ENCODE measurements at regions not wholly inside any gene's neighbourhood (a gene's known extent, or its start where the extent isn't known, plus 50 kb on each side); places are given as distances from the start of the nearest gene placed in this dataset.

DNA sequence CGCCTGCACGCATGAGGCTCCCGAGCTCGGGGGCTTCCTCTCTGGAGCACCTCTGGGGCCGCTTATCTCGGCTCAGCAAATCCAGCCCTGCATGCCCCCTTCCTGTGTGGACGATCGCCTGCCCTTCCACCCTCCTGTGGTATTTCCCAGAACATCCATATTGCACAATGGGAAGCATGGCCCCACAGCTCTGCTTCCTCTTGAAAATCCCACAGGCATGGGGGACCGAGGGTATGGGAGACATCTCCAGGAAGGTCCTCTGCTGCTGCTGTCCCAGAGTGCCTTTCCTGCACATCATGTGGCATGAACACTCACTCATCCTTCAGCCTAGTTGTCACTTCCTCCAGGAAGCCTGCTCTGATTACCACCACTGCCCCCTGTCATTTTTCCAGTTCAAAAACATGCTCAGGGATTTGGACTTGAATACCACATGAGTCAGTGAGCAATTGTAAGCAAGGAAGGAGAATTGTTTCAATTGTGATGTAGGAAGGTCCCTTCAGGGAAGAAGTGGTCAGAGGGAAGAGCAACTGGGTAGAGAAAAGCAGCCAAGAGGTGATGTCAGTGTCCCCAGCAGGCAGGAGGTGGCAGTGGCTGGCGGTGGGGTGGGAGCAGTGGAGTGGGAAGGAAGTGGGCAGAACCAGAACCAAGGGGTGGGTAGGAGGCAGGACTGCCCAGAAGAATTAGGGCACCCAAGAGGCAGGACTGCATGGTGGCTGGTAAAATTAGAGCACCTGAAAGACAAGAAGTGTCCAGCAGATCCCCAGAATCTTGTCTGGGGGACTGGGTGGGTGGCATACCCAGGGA, 67.5 kb upstream of the ZMIZ1 start:
- peak; percentile 39 for DNase-seq (ENCODE audit: low spot score)

- DNase-seq (ENCODE audit: low spot score), result no peak
Observed at GRCh38 chr10:79002336-79002735, 66.4 kb upstream of the ZMIZ1 start.

DNA sequence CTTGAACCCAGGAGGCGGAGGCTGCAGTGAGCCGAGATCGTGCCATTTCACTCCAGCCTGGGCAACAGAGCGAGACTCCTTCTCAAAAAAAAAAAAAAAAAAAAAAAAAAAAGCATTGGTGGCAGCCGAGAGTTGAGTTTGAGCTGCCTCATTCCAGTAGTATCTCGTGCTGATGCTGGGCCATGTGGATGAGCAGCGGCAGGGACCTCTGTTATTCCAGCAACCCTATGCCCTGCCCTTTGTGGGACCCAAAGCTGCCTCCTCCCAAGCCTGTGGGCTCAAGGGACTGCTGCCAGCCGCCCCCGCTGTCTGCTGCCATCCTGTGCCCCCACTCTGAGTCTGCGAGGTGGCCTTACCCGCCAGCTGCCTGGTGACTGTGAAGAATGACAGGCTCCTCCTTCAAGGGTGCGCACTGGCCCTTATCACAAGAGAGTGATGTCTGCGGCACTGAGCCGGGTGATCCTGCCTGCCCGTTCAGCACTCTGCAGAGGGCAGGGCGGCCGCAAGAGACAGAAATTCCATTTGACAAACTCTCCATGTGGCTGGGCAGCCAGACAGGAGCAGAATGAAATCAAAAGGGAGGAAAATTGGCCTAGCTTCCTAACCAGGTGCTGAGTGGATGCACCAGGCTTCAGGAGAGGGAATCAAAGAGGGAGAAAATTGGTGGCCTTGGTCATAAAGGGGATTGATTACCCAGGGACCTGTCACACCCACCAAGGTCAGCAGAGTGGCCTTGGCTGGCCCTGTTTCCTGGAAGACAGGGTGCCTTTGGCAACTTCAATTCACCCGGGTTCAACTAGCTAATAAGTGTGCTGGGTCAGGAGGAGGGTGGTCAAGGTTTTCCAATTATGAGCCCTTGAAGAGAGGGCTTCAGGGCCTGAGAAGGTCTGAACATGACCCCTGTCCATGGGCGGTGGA, 65.3 kb upstream of the ZMIZ1 start:
- DNase-seq (ENCODE audit: low spot score), result no peak

GRCh38 chr10:79004311-79004710, 64.5 kb upstream of the ZMIZ1 start:
- no peak for DNase-seq (ENCODE audit: low spot score)

- no peak for DNase-seq (ENCODE audit: low spot score)
Observed at GRCh38 chr10:79005126-79005810, 63.5 kb upstream of the ZMIZ1 start.

GRCh38 chr10:79007018-79007417, 61.7 kb upstream of the ZMIZ1 start:
- DNase-seq (ENCODE audit: low spot score), result no peak

- DNase-seq (ENCODE audit: low spot score), result no peak
Observed at GRCh38 chr10:79007421-79008319, 61.1 kb upstream of the ZMIZ1 start.

- DNase-seq (ENCODE audit: low spot score), result no peak
Observed at GRCh38 chr10:79009145-79009544, 59.6 kb upstream of the ZMIZ1 start.

DNA sequence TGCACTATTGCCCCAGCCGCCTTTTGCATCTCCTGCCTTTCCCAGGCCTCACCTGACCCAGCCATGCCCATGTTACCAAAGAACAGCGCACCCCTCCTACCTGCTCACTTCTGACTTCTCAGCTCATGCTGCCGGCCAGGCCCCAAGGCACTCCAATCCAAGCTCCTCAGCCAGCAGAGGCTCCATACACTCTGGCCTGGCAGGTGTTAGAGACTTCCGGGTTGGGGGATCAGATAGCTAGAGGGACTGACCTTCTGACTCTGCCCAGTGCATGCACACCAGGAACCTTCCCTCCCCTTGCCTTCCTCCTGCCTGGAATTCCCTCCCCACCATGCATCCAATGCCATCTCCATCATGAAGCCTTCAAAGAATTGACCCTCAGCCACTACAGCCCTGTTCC, 56.2 kb upstream of the ZMIZ1 start:
- no peak for DNase-seq (ENCODE audit: low spot score)

DNA sequence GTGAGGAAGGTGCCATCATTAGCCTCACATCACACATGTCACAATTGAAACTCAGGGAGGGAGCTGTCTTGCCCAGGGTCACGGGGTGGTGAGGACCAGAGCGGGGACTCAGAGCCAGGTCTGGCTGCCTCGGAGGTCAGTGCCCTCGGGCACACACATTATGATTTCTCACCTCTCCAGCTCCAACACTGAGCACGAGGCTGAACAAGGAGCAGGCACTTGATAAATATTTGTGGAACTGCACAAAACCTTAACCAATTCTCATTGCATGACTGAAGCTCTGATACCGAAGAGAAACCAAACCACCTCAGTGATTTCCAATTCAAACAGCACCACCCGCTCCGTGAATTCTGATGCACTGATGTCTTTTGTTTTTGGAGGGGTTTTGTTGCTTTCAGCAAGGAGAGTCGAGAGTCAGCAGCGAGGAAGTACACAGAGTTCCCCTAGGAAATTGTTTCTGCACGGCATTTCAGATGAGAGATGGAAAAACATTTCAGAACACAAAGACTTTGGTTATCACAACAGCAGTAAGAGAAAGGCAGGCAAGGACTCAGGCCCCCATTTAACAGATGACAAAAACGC, 55.3 kb upstream of the ZMIZ1 start:
- DNase-seq (ENCODE audit: low spot score), result no peak

DNA sequence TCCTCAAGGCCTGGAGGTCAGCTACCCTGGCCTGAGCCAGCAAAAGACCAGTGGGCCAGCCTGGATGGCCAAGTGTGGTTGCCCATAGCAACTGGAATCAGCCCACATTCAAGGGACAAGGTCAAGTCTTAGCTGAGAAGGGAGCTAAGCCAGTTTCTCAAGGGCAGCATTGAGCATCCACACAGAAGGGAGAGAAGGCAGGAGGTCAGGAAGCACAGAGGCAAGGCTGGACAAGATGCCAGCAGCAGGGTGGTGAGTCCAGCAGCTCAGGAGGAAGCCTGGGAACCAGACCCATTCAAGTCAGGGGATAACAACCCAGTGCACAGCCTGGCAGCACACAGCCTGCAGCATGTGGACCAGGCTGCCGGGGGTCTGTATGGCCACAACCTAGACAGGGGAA, 54.0 kb upstream of the ZMIZ1 start:
- DNase-seq (ENCODE audit: low spot score), result no peak

DNA sequence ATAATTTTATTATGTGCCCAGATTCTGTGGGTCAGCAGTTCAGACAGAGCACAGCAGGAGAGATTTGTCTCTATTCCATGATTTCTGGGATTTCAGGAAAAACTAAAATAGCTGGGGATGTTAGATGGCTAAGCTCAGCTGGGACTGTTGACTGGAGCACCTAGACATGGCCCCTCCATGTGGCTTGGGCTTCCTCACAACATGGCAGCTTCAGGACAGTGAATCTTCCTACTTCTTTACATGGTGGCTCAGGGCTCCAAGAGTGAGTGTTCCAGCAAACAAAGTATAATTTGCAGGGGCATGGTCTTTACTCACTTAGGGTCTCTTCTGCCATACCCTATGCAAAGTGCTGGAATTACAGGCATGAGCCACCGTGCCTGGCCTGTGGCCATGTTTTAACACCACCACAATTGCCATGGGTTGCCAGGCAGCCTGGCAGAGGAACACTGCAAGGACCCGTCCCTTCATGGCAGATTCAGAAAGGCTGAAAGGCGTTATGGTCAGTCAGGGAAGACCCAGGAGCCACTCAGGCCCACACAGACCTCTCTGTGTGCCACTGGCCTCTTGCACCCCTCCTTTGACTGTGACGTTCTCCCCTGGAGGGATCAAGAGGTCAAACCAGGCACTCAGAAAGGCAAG, 50.8 kb upstream of the ZMIZ1 start:
- no peak for DNase-seq (ENCODE audit: low spot score)

DNA sequence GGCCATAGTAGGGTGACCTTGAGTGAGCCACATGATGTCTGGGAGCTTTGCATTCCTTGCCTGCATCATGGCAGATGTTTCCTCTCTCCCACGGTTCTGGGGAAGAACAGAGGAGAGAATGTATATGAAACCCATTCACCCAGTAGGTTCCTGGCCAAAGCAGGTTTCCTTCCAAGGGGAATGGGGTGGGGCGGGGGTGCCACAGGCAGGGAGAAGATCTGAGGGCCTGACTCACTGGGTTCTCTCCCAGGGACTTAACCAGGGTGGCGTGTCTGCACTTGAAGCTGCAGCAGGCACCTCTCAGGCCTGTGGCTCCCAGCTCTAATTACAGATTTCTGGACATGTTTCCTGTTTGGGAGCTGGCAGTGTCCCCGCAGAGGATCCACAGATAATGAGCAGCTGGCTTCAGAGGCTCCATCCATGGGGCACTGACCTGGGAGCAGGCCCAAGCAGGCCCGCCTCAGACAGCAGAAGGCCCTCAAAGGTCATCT, 50.2 kb upstream of the ZMIZ1 start:
- peak; percentile 24 for DNase-seq (ENCODE audit: low spot score)

All from A172 (cell line).